MM.1S (cell line): ENCODE measurements at regions not wholly inside any gene's neighbourhood (a gene's known extent, or its start where the extent isn't known, plus 50 kb on each side); places are given as distances from the start of the nearest gene placed in this dataset.

Experiments
- DNase-seq: peaks from one replicate; pipeline ENCODE4 v3.0.0-alpha.2; 2015
- H2AFZ ChIP-seq: fragments of 300-600 bp; sonication (generic); 2 replicates; pipeline ENCODE4 v1.6.0; 2016; ENCODE audit warnings: antibody characterized with exemption, low read length
- H3F3A ChIP-seq: fragments of 300-600 bp; sonication (generic); 2 replicates; pipeline ENCODE4 v1.6.1; 2016; ENCODE audit warnings: mild to moderate bottlenecking, antibody characterized with exemption, low read length, moderate library complexity, mixed read lengths; ENCODE audit not compliant: insufficient read depth
- H3K27ac ChIP-seq: fragments of 300-600 bp; sonication (generic); 2 replicates; pipeline ENCODE4 v1.5.1; 2016; ENCODE audit warnings: mild to moderate bottlenecking, low read length
- H3K27me3 ChIP-seq: fragments of 300-600 bp; sonication (generic); replicated peaks from 2 replicates; pipeline ENCODE4 v1.6.0; 2016; ENCODE audit warnings: low read length; ENCODE audit not compliant: insufficient read depth
- H3K36me3 ChIP-seq: fragments of 300-600 bp; sonication (generic); replicated peaks from 2 replicates; pipeline ENCODE4 v1.6.1; 2016; ENCODE audit warnings: mild to moderate bottlenecking, low read length, mixed read lengths; ENCODE audit not compliant: insufficient read depth
- H3K4me1 ChIP-seq: fragments of 300-600 bp; sonication (generic); 2 replicates; pipeline ENCODE4 v1.6.1; 2016; ENCODE audit warnings: low read length, mixed read lengths
- H3K4me2 ChIP-seq: fragments of 300-600 bp; sonication (generic); 2 replicates; pipeline ENCODE4 v1.6.0; 2016; ENCODE audit warnings: low read depth, low read length
- H3K4me3 ChIP-seq: fragments of 300-600 bp; sonication (generic); 2 replicates; pipeline ENCODE4 v1.5.1; 2016; ENCODE audit warnings: low read length, mixed read lengths
- H3K79me2 ChIP-seq: fragments of 300-600 bp; sonication (generic); 2 replicates; pipeline ENCODE4 v1.6.1; 2016; ENCODE audit warnings: mixed run types, low read length, mixed read lengths
- H3K9ac ChIP-seq: fragments of 300-600 bp; sonication (generic); 2 replicates; pipeline ENCODE4 v1.6.1; 2016; ENCODE audit warnings: low read length, mixed read lengths
- H3K9me2 ChIP-seq: fragments of 300-600 bp; sonication (generic); replicated peaks from 2 replicates; pipeline ENCODE4 v1.6.1; 2016; ENCODE audit warnings: mild to moderate bottlenecking, low read length, mixed read lengths; ENCODE audit not compliant: insufficient read depth
- H3K9me3 ChIP-seq: fragments of 300-600 bp; sonication (generic); replicated peaks from 2 replicates; pipeline ENCODE4 v1.6.1; 2016; ENCODE audit warnings: mild to moderate bottlenecking, low read length, mixed read lengths; ENCODE audit not compliant: insufficient read depth
- H4K20me1 ChIP-seq: fragments of 300-600 bp; sonication (generic); 2 replicates; pipeline ENCODE4 v1.6.1; 2016; ENCODE audit warnings: mild to moderate bottlenecking, low read length, moderate library complexity, mixed read lengths; ENCODE audit not compliant: insufficient read depth
- EZH2 ChIP-seq: fragments of 300-600 bp; sonication (generic); optimal IDR thresholded peaks from 2 replicates; pipeline ENCODE3; 2017; ENCODE audit warnings: low read depth, mild to moderate bottlenecking, antibody characterized with exemption, low read length, mixed read lengths
- EZH2phosphoT487 ChIP-seq: fragments of 300-600 bp; sonication (generic); IDR thresholded peaks from 2 replicates; pipeline ENCODE4 v1.6.1; 2018; ENCODE audit warnings: antibody characterized with exemption, low read length
- TF ChIP-seq, protein P1 (sequence below): fragments of 300-600 bp; sonication (generic); IDR thresholded peaks from 2 replicates; pipeline ENCODE4 v1.5.1; 2016; ENCODE audit warnings: antibody characterized with exemption, low read length, mixed read lengths

DNA sequence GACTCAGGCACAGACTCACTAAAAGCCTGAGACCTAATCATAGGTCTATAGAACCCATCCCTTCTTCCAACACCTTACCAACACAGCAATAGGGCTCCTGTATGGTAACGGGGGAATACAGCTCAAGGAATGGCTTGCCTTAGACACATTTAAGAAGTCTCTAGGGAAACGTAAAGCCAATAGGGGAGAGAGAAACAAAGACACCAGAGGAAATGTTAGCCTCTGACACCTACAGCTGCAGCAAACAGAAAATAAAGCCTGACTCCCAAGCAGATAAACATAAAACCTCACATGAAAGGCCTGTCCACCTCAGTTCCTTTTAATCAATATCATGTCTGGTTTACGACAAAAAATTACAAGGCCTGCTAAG lies 51.1 kb upstream of the NCOA1 start:
- Histone ChIP-seq H2AFZ (no peak overlapping the region), H3K9ac (no peak overlapping the region), H3K4me1 (no peaks in the 10 kb centered on the region), H3K9me3 (no peaks in the 10 kb centered on the region), H3K9me2 (no peaks in the 10 kb centered on the region), H3K4me3 (no peak overlapping the region), H4K20me1 (no peaks in the 10 kb centered on the region), H3F3A (no peaks in the 10 kb centered on the region), H3K27ac (no peak overlapping the region), H3K27me3 (no peaks in the 10 kb centered on the region), H3K4me2 (no peak overlapping the region), H3K79me2 (no peaks in the 10 kb centered on the region), H3K36me3 (no peaks in the 10 kb centered on the region)
- DNase-seq: no peak
- TF ChIP-seq, protein P1, sequence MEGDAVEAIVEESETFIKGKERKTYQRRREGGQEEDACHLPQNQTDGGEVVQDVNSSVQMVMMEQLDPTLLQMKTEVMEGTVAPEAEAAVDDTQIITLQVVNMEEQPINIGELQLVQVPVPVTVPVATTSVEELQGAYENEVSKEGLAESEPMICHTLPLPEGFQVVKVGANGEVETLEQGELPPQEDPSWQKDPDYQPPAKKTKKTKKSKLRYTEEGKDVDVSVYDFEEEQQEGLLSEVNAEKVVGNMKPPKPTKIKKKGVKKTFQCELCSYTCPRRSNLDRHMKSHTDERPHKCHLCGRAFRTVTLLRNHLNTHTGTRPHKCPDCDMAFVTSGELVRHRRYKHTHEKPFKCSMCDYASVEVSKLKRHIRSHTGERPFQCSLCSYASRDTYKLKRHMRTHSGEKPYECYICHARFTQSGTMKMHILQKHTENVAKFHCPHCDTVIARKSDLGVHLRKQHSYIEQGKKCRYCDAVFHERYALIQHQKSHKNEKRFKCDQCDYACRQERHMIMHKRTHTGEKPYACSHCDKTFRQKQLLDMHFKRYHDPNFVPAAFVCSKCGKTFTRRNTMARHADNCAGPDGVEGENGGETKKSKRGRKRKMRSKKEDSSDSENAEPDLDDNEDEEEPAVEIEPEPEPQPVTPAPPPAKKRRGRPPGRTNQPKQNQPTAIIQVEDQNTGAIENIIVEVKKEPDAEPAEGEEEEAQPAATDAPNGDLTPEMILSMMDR: no peak
- TF ChIP-seq EZH2phosphoT487: no peak

DNA sequence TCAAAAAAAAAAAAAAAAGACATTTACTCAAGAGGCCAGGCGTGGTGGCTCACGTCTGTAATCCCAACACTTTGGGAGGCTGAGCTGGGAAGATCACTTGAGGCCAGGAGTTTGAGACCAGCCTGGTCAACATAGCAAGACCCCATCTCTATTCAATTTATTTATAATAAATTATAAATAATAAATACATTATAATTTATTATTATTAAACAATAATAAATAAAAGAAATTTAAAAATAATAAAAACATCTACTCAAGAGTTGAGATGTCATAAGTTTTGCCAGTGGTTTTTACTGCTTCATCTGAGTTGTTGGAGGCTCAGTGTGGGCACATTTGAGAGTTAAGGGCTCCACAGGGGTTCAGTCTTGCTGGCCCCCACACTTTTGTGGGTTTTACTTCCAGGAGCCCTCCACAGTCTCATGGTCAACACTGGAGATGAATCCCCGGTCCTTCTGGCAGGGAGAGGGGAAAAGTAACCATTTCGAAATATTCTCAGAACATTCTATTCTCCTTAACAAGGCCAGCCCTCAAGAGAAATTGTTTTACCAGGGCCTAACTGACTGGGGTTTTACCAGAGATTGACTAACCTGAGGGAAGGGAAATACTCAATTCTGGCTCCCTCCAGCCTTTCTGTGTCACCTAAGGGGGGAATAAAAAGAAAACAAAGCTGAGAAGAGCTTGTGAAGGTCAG lies 51.6 kb upstream of the NCOA1 start:
- no peak overlapping the region for H3K27ac ChIP-seq
- DNase-seq: no peak

DNA sequence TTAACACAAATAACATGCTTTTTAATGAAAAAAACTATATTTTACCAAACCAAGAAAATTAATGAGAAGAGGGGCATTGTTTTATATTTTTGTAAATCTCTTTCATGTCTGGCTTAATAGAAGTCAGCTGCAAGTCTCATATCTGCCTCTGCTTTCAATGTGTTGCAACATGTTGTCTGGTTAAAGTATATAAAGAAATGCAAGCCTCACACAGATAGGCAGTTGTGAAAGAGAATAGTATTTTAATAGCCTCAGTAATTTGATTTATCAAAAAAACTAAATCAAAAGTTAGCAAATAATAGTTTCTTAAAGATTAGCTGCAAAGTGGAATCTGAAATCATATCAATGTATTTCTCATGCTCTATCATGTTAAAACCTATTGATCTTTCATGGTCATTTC lies 52.9 kb upstream of the NCOA1 start:
- TF ChIP-seq, protein P1: no peak
- TF ChIP-seq EZH2phosphoT487 (no peak), EZH2 (no peak)
- H3K4me2 ChIP-seq: no peak overlapping the region
- DNase-seq: no peak
- no peaks in the 10 kb centered on the region for H3K4me1 ChIP-seq
- no peak overlapping the region for H3K4me3 ChIP-seq
- no peak overlapping the region for H3K9ac ChIP-seq
- H2AFZ ChIP-seq: no peak overlapping the region
- no peaks in the 10 kb centered on the region for H3K36me3 ChIP-seq
- no peaks in the 10 kb centered on the region for H3K27me3 ChIP-seq
- H3F3A ChIP-seq: no peaks in the 10 kb centered on the region
- no peak overlapping the region for H3K27ac ChIP-seq
- H3K79me2 ChIP-seq: no peaks in the 10 kb centered on the region
- no peaks in the 10 kb centered on the region for H4K20me1 ChIP-seq
- H3K9me2 ChIP-seq: no peaks in the 10 kb centered on the region
- no peaks in the 10 kb centered on the region for H3K9me3 ChIP-seq

More for the DNA sequence above, 51.6 kb upstream of the NCOA1 start:
- H3K9me2 ChIP-seq: no peaks in the 10 kb centered on the region
- no peaks in the 10 kb centered on the region for H3K79me2 ChIP-seq
- H2AFZ ChIP-seq: no peak overlapping the region
- H3K36me3 ChIP-seq: no peaks in the 10 kb centered on the region
- H3K4me1 ChIP-seq: no peaks in the 10 kb centered on the region
- H4K20me1 ChIP-seq: no peaks in the 10 kb centered on the region
- H3K9me3 ChIP-seq: no peaks in the 10 kb centered on the region
- H3F3A ChIP-seq: no peaks in the 10 kb centered on the region
- TF ChIP-seq EZH2: no peak
- TF ChIP-seq, protein P1: no peak
- TF ChIP-seq EZH2phosphoT487: no peak
- H3K4me3 ChIP-seq: no peak overlapping the region
- no peaks in the 10 kb centered on the region for H3K27me3 ChIP-seq
- no peak overlapping the region for H3K9ac ChIP-seq
- no peak overlapping the region for H3K4me2 ChIP-seq
